EH (cell line): ENCODE measurements at regions not wholly inside any gene's neighbourhood (a gene's known extent, or its start where the extent isn't known, plus 50 kb on each side); places are given as distances from the start of the nearest gene placed in this dataset.

Source experiments
- DNase-seq: peaks from one replicate; pipeline ENCODE4 v3.0.0-alpha.2; 2015; ENCODE audit warnings: low read depth

- DNase-seq = no peak
Measured at GRCh38 chr20:41951615-41952014, 333.4 kb upstream of the CHD6 start.

GRCh38 chr20:41939659-41940058, 321.5 kb upstream of the CHD6 start:
- DNase-seq = no peak

- DNase-seq = no peak
Measured at GRCh38 chr20:41938353-41938752, 320.2 kb upstream of the CHD6 start.

GRCh38 chr20:41935259-41935791, 317.1 kb upstream of the CHD6 start:
- DNase-seq = no peak

GRCh38 chr20:41932431-41932830, 314.3 kb upstream of the CHD6 start:
- no peak for DNase-seq

- no peak for DNase-seq
Measured at GRCh38 chr20:41927655-41928054, 309.5 kb upstream of the CHD6 start.

GRCh38 chr20:41927189-41927588, 309.0 kb upstream of the CHD6 start:
- no peak for DNase-seq

GRCh38 chr20:41925476-41925875, 307.3 kb upstream of the CHD6 start:
- no peak for DNase-seq

GRCh38 chr20:41923624-41924023, 305.4 kb upstream of the CHD6 start:
- no peak for DNase-seq

GRCh38 chr20:41913146-41913545, 295.0 kb upstream of the CHD6 start:
- DNase-seq = no peak

- DNase-seq = no peak
Measured at GRCh38 chr20:41910558-41910957, 292.4 kb upstream of the CHD6 start.

- DNase-seq = no peak
Measured at GRCh38 chr20:41905199-41905598, 287.0 kb upstream of the CHD6 start.

- DNase-seq = no peak
Measured at GRCh38 chr20:41903586-41903985, 285.4 kb upstream of the CHD6 start.

GRCh38 chr20:41902346-41902745, 284.2 kb upstream of the CHD6 start:
- DNase-seq = no peak

- DNase-seq = no peak
Measured at GRCh38 chr20:41900201-41900691, 282.1 kb upstream of the CHD6 start.

- no peak for DNase-seq
Measured at GRCh38 chr20:41897708-41898107, 279.5 kb upstream of the CHD6 start.

GRCh38 chr20:41895241-41896032, 277.3 kb upstream of the CHD6 start:
- DNase-seq = no peak

- DNase-seq = no peak
Measured at GRCh38 chr20:41894255-41894963, 276.2 kb upstream of the CHD6 start.

GRCh38 chr20:41892031-41892430, 273.9 kb upstream of the CHD6 start:
- DNase-seq = no peak

GRCh38 chr20:41889844-41890224, 271.7 kb upstream of the CHD6 start:
- no peak for DNase-seq

- no peak for DNase-seq
Measured at GRCh38 chr20:41889126-41889843, 271.1 kb upstream of the CHD6 start.

GRCh38 chr20:41888434-41888833, 270.3 kb upstream of the CHD6 start:
- DNase-seq = no peak

GRCh38 chr20:41887500-41887899, 269.3 kb upstream of the CHD6 start:
- DNase-seq = no peak
